Activated CD8-positive, alpha-beta memory T cell treated with anti-CD3 and anti-CD28 coated beads for 36 hours (primary cell): ENCODE measurements at regions not wholly inside any gene's neighbourhood (a gene's known extent, or its start where the extent isn't known, plus 50 kb on each side); places are given as distances from the start of the nearest gene placed in this dataset.

Experiments
- CTCF ChIA-PET: fragments of 350-600 bp; sonication (Branson Sonifier 250); formaldehyde crosslinking; loops from one replicate; lab custom pipeline; 2021; ENCODE audit warnings: antibody characterized with exemption; lab: Charles Lee
- POLR2A ChIA-PET: fragments of 350-600 bp; sonication (Branson Sonifier 250); formaldehyde crosslinking; loops from one replicate; lab custom pipeline; 2021; ENCODE audit warnings: antibody characterized with exemption; lab: Charles Lee

GRCh38 chr4:152165846-152166245 lies 370.0 kb downstream of the FBXW7 start:
- ChIA-PET CTCF (no interaction called here), POLR2A (no interaction called here)

- ChIA-PET POLR2A (no interaction called here), CTCF (no interaction called here)
Measured at GRCh38 chr4:152165146-152165545, 370.7 kb downstream of the FBXW7 start.

- ChIA-PET POLR2A (no interaction called here), CTCF (no interaction called here)
Measured at GRCh38 chr4:152164561-152164960, 371.3 kb downstream of the FBXW7 start.

- CTCF ChIA-PET = interaction anchor here (0.9 kb wide), 1 partner anchor 12 kb away, joined by 3 read pairs; no protein-coding TSS in a partner anchor
- POLR2A ChIA-PET = no interaction called here
Measured at GRCh38 chr4:152162331-152162697, 373.6 kb downstream of the FBXW7 start.

GRCh38 chr4:152161676-152162330 lies 374.1 kb downstream of the FBXW7 start:
- ChIA-PET CTCF (interaction anchor here (0.9 kb wide), 1 partner anchor 11 kb away, joined by 3 read pairs; no protein-coding TSS in a partner anchor), POLR2A (no interaction called here)

GRCh38 chr4:152160225-152160800 lies 375.6 kb downstream of the FBXW7 start:
- CTCF ChIA-PET = no interaction called here
- POLR2A ChIA-PET = no interaction called here

GRCh38 chr4:152159773-152160172 lies 376.1 kb downstream of the FBXW7 start:
- CTCF ChIA-PET = no interaction called here
- POLR2A ChIA-PET = no interaction called here

- ChIA-PET POLR2A (no interaction called here), CTCF (no interaction called here)
Measured at GRCh38 chr4:152158225-152158624, 377.7 kb downstream of the FBXW7 start.

- POLR2A ChIA-PET = no interaction called here
- CTCF ChIA-PET = no interaction called here
Measured at GRCh38 chr4:152157629-152158028, 378.3 kb downstream of the FBXW7 start.

- CTCF ChIA-PET = no interaction called here
- POLR2A ChIA-PET = no interaction called here
Measured at GRCh38 chr4:152156442-152156841, 379.4 kb downstream of the FBXW7 start.

- POLR2A ChIA-PET = no interaction called here
- CTCF ChIA-PET = no interaction called here
Measured at GRCh38 chr4:152155070-152155469, 380.8 kb downstream of the FBXW7 start.

- ChIA-PET CTCF (no interaction called here), POLR2A (interaction anchor here (0.7 kb wide), 1 partner anchor 29 kb away, joined by 3 read pairs; no protein-coding TSS in a partner anchor)
Measured at GRCh38 chr4:152154433-152154832, 381.5 kb downstream of the FBXW7 start.

- ChIA-PET POLR2A (no interaction called here), CTCF (no interaction called here)
Measured at GRCh38 chr4:152153476-152154270, 382.2 kb downstream of the FBXW7 start.

GRCh38 chr4:152150214-152150613 lies 385.7 kb downstream of the FBXW7 start:
- CTCF ChIA-PET = interaction anchor here (0.7 to 0.8 kb wide), 2 partner anchors 12 to 259 kb away, joined by 3 to 4 read pairs; no protein-coding TSS in a partner anchor

GRCh38 chr4:152149745-152150144 lies 386.1 kb downstream of the FBXW7 start:
- CTCF ChIA-PET = no interaction called here
- POLR2A ChIA-PET = no interaction called here

More at GRCh38 chr4:152150214-152150613, 385.7 kb downstream of the FBXW7 start:
- POLR2A ChIA-PET = no interaction called here

GRCh38 chr4:152148057-152148456 lies 387.2 kb upstream of the GATB start:
- ChIA-PET POLR2A (no interaction called here), CTCF (no interaction called here)

- POLR2A ChIA-PET = no interaction called here
- CTCF ChIA-PET = interaction anchor here (0.6 kb wide), 1 partner anchor 935 kb away, joined by 3 read pairs; no protein-coding TSS in a partner anchor
Measured at GRCh38 chr4:152146244-152146643, 385.4 kb upstream of the GATB start.

GRCh38 chr4:152143806-152144205 lies 383.0 kb upstream of the GATB start:
- POLR2A ChIA-PET = no interaction called here
- CTCF ChIA-PET = no interaction called here

GRCh38 chr4:152138451-152138850 lies 377.6 kb upstream of the GATB start:
- CTCF ChIA-PET = no interaction called here
- POLR2A ChIA-PET = no interaction called here

- POLR2A ChIA-PET = no interaction called here
- CTCF ChIA-PET = no interaction called here
Measured at GRCh38 chr4:152132776-152133175, 372.0 kb upstream of the GATB start.
